ENCODE measurements at regions not wholly inside any gene's neighbourhood (a gene's known extent, or its start where the extent isn't known, plus 50 kb on each side); places are given as distances from the start of the nearest gene placed in this dataset.
"Not testable (repeated sequence)": the region's sequence is repeated elsewhere in the genome, so short reads cannot be mapped to it uniquely, and the experiment has no call there.

DNA sequence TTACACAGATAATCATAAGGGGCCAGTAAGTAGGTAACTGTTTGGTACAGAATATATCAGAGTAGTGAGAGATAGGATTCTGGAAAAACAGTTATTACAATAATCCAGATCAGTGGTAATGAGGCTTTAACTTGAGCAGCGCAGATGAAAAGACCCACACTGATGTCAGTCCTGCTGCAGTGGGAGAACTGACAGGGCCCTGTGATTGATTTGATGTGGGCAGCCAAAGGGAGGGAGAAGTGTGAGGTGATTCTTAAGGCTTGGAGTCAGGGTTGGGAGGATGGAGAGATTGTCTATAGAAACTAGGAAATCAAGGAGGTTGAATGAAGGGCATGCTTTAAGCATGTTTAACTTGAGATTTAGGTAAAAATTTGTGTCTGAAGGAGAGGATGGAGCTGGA is 161.4 kb downstream of the VSIG4 start:
- DNase-seq = no peak
- H3K9me3 ChIP-seq = no peaks in the 10 kb centered on the region
- no peaks in the 10 kb centered on the region for H3K27me3 ChIP-seq
- no peaks in the 10 kb centered on the region for H3K36me3 ChIP-seq
- intact Hi-C loops (cut with DNase I) = no loop called here
- H3K4me3 ChIP-seq = no peak overlapping the region
- no peak overlapping the region for H3K27ac ChIP-seq
- ATAC-seq = no peak
- TF ChIP-seq, protein P1, sequence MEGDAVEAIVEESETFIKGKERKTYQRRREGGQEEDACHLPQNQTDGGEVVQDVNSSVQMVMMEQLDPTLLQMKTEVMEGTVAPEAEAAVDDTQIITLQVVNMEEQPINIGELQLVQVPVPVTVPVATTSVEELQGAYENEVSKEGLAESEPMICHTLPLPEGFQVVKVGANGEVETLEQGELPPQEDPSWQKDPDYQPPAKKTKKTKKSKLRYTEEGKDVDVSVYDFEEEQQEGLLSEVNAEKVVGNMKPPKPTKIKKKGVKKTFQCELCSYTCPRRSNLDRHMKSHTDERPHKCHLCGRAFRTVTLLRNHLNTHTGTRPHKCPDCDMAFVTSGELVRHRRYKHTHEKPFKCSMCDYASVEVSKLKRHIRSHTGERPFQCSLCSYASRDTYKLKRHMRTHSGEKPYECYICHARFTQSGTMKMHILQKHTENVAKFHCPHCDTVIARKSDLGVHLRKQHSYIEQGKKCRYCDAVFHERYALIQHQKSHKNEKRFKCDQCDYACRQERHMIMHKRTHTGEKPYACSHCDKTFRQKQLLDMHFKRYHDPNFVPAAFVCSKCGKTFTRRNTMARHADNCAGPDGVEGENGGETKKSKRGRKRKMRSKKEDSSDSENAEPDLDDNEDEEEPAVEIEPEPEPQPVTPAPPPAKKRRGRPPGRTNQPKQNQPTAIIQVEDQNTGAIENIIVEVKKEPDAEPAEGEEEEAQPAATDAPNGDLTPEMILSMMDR (IDR thresholded peaks at IDR 0.05) = no peak
- H3K4me1 ChIP-seq = no peaks in the 10 kb centered on the region

DNA sequence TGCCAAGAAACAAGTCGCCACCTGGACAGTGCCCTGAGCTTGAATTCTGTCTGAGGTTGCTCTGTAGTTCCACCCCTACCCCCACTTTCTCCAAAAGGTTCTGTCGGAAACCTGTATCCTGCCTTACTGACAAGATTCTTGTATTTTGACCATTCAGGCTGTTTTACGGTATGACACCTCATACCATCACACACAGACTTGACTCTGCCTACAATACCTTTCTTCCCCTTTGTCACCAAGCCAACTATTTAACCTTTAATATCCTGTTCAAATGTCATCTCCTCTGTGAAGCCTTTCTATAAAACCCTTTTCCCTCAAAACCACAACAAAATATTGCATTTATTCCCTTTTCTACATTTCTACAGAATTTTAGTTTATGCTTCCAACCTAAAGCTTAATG is 161.9 kb downstream of the VSIG4 start:
- H3K9me3 ChIP-seq = no peaks in the 10 kb centered on the region
- TF ChIP-seq, protein P1 (IDR thresholded peaks at IDR 0.05) = no peak
- intact Hi-C loops (cut with DNase I) = no loop called here
- H3K4me1 ChIP-seq = no peaks in the 10 kb centered on the region
- ATAC-seq = no peak
- no peak for DNase-seq
- no peaks in the 10 kb centered on the region for H3K36me3 ChIP-seq
- H3K27me3 ChIP-seq = no peaks in the 10 kb centered on the region
- no peak overlapping the region for H3K27ac ChIP-seq
- no peak overlapping the region for H3K4me3 ChIP-seq

DNA sequence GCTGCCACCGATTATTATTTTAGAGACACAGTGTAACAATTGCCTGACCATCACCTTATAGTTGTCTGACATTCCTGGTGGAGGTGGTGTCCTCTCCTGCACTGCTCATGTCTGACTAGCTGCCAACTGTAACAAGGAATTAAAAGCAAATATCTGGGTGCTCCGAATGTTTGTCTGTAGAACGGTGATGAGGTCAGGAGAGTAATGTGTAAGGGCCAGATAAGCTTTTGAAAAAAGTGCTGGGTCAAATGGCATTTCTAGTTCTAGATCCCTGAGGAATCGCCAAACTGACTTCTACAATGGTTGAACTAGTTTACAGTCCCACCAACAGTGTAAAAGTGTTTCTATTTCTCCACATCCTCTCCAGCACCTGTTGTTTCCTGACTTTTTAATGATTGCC is 164.3 kb downstream of the VSIG4 start:
- intact Hi-C loops (cut with DNase I); H3K4me3 ChIP-seq; H3K9me3 ChIP-seq; ATAC-seq; H3K36me3 ChIP-seq; H3K27ac ChIP-seq; H3K4me1 ChIP-seq; H3K27me3 ChIP-seq; DNase-seq: not testable (repeated sequence)

DNA sequence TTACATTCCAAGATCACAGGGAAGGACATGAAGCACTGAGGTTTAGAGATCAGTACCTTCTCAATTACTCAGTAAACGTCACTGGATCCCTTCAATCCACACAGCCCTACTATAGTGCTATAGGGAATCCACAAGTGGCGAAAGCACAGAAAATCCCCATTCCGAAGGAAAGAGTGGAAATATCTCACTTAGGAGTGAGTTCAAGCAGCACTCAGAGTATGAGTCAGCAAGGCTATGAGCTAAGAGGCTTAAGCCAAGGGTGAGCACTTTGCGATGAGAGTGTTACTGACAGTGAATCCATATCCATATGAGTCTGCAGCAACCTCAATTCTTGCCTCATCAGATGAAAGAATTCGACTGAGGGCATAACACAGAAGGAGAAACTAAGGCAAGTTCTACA is 165.1 kb downstream of the VSIG4 start:
- DNase-seq = no peak
- intact Hi-C loops (cut with DNase I) = no loop called here
- Histone ChIP-seq H3K36me3 (no peaks in the 10 kb centered on the region), H3K27me3 (no peaks in the 10 kb centered on the region), H3K9me3 (no peaks in the 10 kb centered on the region), H3K4me1 (no peaks in the 10 kb centered on the region), H3K27ac (no peak overlapping the region), H3K4me3 (no peak overlapping the region)
- TF ChIP-seq, protein P1 (IDR thresholded peaks at IDR 0.05) = no peak
- peak; percentile 59 for ATAC-seq

DNA sequence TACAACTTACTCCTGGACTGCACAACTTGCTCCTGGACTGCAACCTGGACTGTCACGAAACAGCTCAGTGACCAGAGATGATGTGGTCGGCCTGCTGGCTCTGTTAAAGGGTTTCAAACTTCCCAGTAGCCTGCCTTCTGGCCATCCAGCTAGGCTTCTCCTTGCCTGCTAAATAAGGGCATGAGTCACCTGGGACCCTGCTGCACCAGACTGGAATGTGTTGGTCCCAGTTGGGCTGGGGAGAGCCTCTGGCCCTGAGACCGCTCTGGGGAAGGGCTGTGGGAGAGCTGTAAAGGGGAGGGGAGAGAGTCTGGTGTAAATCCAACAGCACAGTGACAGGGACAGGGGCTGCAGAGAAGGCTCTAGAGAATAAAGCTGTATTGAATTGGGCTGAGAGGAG is 165.8 kb downstream of the VSIG4 start:
- DNase-seq (no peak), ATAC-seq (no peak)
- Histone ChIP-seq H3K27ac (no peak overlapping the region), H3K27me3 (no peaks in the 10 kb centered on the region), H3K4me3 (no peak overlapping the region), H3K9me3 (no peaks in the 10 kb centered on the region), H3K4me1 (no peaks in the 10 kb centered on the region), H3K36me3 (no peaks in the 10 kb centered on the region)
- TF ChIP-seq, protein P1 (IDR thresholded peaks at IDR 0.05) = no peak
- intact Hi-C loops (cut with DNase I) = no loop called here

DNA sequence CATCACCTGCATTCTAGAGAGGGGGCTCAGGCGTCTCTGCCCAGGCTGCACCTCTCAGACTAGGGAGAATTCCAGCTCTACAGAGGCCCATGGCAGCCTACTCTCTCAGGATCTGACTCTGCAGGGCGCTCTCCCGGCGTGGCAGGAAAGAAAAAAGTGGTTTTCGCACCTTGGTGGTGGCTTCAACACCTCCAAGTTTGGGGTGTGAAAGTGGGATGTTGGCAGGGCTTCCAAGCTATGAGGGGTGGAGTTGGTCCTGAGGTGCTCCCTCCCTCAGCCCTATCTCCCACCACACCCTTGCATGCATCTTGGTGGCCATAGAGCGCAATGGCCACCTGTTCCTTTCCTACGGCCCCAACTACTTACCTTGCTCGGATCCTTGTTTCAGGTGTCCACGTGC is 166.5 kb downstream of the VSIG4 start:
- DNase-seq = no peak
- ATAC-seq = no peak
- intact Hi-C loops (cut with DNase I) = no loop called here
- H3K27ac ChIP-seq = no peak overlapping the region
- no peaks in the 10 kb centered on the region for H3K27me3 ChIP-seq
- TF ChIP-seq, protein P1 (IDR thresholded peaks at IDR 0.05) = no peak
- H3K4me3 ChIP-seq = no peak overlapping the region
- no peaks in the 10 kb centered on the region for H3K9me3 ChIP-seq
- no peaks in the 10 kb centered on the region for H3K36me3 ChIP-seq
- no peaks in the 10 kb centered on the region for H3K4me1 ChIP-seq

All from upper lobe of right lung (tissue), 1 donor.